ENCODE measurements at regions not wholly inside any gene's neighbourhood (a gene's known extent, or its start where the extent isn't known, plus 50 kb on each side); places are given as distances from the start of the nearest gene placed in this dataset.
A peak's percentile ranks its signal among the peaks of the same experiment; 100 is the strongest.

DNA sequence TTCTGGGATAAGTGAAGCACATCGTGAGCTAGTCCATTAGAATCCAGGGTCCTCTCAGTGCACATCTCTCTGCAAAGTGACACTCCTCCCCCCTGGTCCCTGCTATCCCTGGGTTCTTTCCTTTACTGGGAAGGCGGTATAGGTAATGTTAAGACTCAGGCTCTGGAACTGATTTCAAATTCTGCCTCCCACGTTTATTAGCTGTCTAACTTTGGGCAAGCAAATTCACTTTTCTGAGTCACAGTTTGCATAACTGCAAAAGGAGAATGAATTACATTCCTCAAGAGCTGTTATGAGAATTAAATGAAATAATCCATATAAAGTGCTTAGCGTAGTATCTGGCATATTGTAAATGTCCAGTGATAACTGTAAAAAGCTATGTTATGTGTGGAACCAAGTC, 168.1 kb upstream of the LRRN1 start:
- DNase-seq (ENCODE audit: low spot score) (no peak), ATAC-seq (ENCODE audit: low FRiP score) (peak; percentile 63)
- TF ChIP-seq, protein P1, sequence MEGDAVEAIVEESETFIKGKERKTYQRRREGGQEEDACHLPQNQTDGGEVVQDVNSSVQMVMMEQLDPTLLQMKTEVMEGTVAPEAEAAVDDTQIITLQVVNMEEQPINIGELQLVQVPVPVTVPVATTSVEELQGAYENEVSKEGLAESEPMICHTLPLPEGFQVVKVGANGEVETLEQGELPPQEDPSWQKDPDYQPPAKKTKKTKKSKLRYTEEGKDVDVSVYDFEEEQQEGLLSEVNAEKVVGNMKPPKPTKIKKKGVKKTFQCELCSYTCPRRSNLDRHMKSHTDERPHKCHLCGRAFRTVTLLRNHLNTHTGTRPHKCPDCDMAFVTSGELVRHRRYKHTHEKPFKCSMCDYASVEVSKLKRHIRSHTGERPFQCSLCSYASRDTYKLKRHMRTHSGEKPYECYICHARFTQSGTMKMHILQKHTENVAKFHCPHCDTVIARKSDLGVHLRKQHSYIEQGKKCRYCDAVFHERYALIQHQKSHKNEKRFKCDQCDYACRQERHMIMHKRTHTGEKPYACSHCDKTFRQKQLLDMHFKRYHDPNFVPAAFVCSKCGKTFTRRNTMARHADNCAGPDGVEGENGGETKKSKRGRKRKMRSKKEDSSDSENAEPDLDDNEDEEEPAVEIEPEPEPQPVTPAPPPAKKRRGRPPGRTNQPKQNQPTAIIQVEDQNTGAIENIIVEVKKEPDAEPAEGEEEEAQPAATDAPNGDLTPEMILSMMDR (IDR thresholded peaks at IDR 0.05), result no peak

DNA sequence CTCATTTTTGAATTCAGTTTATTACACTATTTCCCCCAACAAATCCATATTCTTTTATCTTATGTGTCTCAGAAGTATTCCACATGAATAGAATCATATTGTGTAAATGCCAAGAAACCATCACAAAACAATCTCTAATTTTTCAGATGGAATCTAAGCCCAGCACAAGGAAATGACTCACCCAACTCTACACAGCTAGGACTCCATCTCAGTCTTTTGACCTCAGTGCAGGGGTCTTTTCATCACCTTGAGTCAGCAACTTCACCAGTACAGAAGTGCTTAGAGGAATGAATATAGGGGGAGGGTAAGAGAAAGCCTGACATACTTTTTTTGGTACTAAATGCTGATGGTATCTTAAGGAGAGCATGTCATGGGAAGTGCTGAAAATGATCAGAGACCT, 169.3 kb upstream of the LRRN1 start:
- DNase-seq (ENCODE audit: low spot score), result no peak
- peak; percentile 48 for ATAC-seq (ENCODE audit: low FRiP score)
- TF ChIP-seq, protein P1 (IDR thresholded peaks at IDR 0.05), result no peak

- DNase-seq (ENCODE audit: low spot score), result no peak
- TF ChIP-seq, protein P1 (IDR thresholded peaks at IDR 0.05), result no peak
- ATAC-seq (ENCODE audit: low FRiP score), result no peak
These were observed 170.4 kb upstream of the LRRN1 start for GRCh38 chr3:3628676-3629328.

DNA sequence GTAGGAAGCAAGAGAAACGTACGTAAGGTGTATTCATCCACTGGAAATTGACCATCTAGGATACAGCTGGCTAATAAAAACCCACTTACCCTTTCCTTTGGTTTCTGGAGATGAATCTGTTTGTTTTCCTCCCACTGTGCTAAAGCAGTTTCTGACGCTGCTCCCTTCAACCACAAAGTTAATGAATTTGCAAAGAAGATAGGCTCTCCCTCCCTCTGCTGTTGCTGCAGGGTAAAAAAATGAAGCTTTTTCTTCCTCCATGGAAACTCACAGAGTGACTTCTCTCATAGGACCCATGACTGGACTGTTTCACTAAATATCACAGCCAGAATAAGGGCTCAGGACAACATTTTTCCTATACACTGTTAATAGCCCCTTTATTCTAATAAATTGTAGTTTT, 172.1 kb upstream of the LRRN1 start:
- DNase-seq (ENCODE audit: low spot score) (no peak), ATAC-seq (ENCODE audit: low FRiP score) (no peak)
- TF ChIP-seq, protein P1 (IDR thresholded peaks at IDR 0.05), result no peak

GRCh38 chr3:3625544-3626271, 173.5 kb upstream of the LRRN1 start:
- DNase-seq (ENCODE audit: low spot score) (no peak), ATAC-seq (ENCODE audit: low FRiP score) (no peak)
- TF ChIP-seq, protein P1 (IDR thresholded peaks at IDR 0.05), result no peak

GRCh38 chr3:3619815-3620214, 179.4 kb upstream of the LRRN1 start:
- DNase-seq (ENCODE audit: low spot score) (no peak), ATAC-seq (ENCODE audit: low FRiP score) (no peak)
- TF ChIP-seq, protein P1 (IDR thresholded peaks at IDR 0.05), result no peak

DNA sequence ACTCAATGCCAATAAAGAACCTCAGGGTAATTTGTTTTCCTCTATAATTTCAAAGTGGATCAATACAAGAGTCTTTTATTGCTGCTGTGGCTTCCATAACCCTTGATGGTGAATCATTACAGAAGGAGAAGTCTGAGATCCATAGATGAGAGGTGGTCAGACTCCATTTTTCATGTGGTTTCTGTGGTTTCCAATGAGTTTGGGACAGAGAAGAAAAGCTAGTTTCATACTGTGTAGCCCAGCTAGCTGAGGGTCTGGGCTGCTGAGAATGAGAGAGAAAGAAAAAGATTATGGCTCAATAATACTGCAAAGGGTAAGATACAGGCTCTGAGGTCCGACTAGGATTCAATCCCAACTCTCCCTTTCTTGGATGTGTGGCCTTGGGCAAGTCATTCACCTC, 180.6 kb upstream of the LRRN1 start:
- ATAC-seq (ENCODE audit: low FRiP score) (no peak), DNase-seq (ENCODE audit: low spot score) (no peak)
- TF ChIP-seq, protein P1 (IDR thresholded peaks at IDR 0.05), result no peak

Data from omental fat pad (tissue), 3 donors.